HCT116 (cell line): ENCODE measurements at regions not wholly inside any gene's neighbourhood (a gene's known extent, or its start where the extent isn't known, plus 50 kb on each side); places are given as distances from the start of the nearest gene placed in this dataset.

ENCODE experiments used
- ATAC-seq: fragments of 200-7000 bp; cut with Tn5 transposase; 2 replicates; pipeline ENCODE4 v1.9.1; 2020; ENCODE audit warnings: mild to moderate bottlenecking, moderate library complexity
- BruUV-seq: library from RNA; stranded (reverse); fragments of 400-500 nt; replicated peaks from 2 replicates; lab custom pipeline; 2021; lab: Mats Ljungman, UMichigan
- CTCF ChIA-PET: fragments of 300-600 bp; sonication (Branson Sonifier 250); formaldehyde crosslinking; loops from one replicate; lab custom pipeline; 2021; ENCODE audit warnings: antibody characterized with exemption; lab: Charles Lee
- POLR2A ChIA-PET: fragments of 300-600, 350-600 bp; sonication (Branson Sonifier 250); formaldehyde crosslinking; loops from one replicate; lab custom pipeline; 2021; ENCODE audit warnings: antibody characterized with exemption; lab: Charles Lee
- RAD21 ChIA-PET, 2 experiments: fragments of 300-600 bp; sonication (Branson Sonifier 250); formaldehyde crosslinking; loops; one replicate each; lab custom pipeline; 2023; ENCODE audit warnings: low total read pairs in 2 of 2; ENCODE audit not compliant: uncharacterized antibody in 2 of 2, unreplicated experiment in 2 of 2, low non-redundant PET in 1 of 2; lab: Charles Lee
- DNase-seq: peaks from one replicate; pipeline ENCODE4 v3.0.0-alpha.2; 2010; ENCODE audit warnings: low read depth, low spot score
- H2AFZ ChIP-seq: fragments of 200-600 bp; shearing (Covaris generic), sonication (generic); 2 replicates; pipeline ENCODE4 v1.6.1; 2017; ENCODE audit warnings: low read depth, mixed run types, mixed read lengths, antibody characterized with exemption, low read length; ENCODE audit not compliant: poor library complexity, severe bottlenecking
- H3K27ac ChIP-seq: 2 replicates; pipeline ENCODE4 v1.5.1; 2012; ENCODE audit warnings: low read depth, low read length
- H3K27me3 ChIP-seq: fragments of 200-600 bp; sonication (generic); 2 replicates; pipeline ENCODE4 v1.6.1; 2016; ENCODE audit warnings: mixed run types, low read length, mixed read lengths; ENCODE audit not compliant: insufficient read depth
- H3K36me3 ChIP-seq, 2 experiments: fragments of 200-500 bp in 1 of 2; fragments of 200-600 bp in 1 of 2; sonication (Bioruptor generic) in 1 of 2; sonication (generic) in 1 of 2; 2 replicates each; pipeline versions ENCODE4 v1.5.1 to v1.6.1; 2014 to 2016; ENCODE audit warnings: low read length in 2 of 2, inconsistent platforms in 1 of 2, mixed read lengths in 1 of 2, mixed run types in 1 of 2; ENCODE audit not compliant: insufficient read depth in 2 of 2, control insufficient read depth in 1 of 2
- H3K4me1 ChIP-seq, 2 experiments: fragments of 200-600 bp in 1 of 2; sonication (generic) in 1 of 2; 2 replicates each; pipeline versions ENCODE4 v1.5.1 to v1.6.1; 2012 to 2017; ENCODE audit warnings: low read length in 2 of 2, inconsistent platforms in 1 of 2, mild to moderate bottlenecking in 1 of 2, mixed read lengths in 1 of 2, mixed run types in 1 of 2, moderate library complexity in 1 of 2; ENCODE audit not compliant: insufficient read depth in 2 of 2, control insufficient read depth in 1 of 2
- H3K4me2 ChIP-seq: fragments of 200-600 bp; sonication (generic); 2 replicates; pipeline ENCODE4 v1.6.1; 2017; ENCODE audit warnings: mixed run types, low read length, mixed read lengths
- H3K4me3 ChIP-seq, 2 experiments: fragments of 200-600 bp in 1 of 2; sonication (generic) in 1 of 2; replicated peaks in 1 of 2; 2 replicates each; pipeline ENCODE4 v1.5.1; 2011 to 2016; ENCODE audit warnings: low read length in 2 of 2, control low read depth in 1 of 2, low read depth in 1 of 2, mild to moderate bottlenecking in 1 of 2, mixed read lengths in 1 of 2, mixed run types in 1 of 2
- H3K79me2 ChIP-seq: fragments of 200-600 bp; sonication (generic); 2 replicates; pipeline ENCODE4 v1.6.1; 2017; ENCODE audit warnings: mild to moderate bottlenecking, mixed run types, low read length, moderate library complexity, mixed read lengths; ENCODE audit not compliant: insufficient read depth
- H3K9ac ChIP-seq: fragments of 200-600 bp; sonication (generic); 2 replicates; pipeline ENCODE4 v1.6.1; 2016; ENCODE audit warnings: low read length, mixed read lengths
- H3K9me2 ChIP-seq: fragments of 200-600 bp; sonication (generic), shearing (Covaris generic); 2 replicates; pipeline ENCODE4 v1.6.1; 2017; ENCODE audit warnings: mixed run types, mild to moderate bottlenecking, moderate library complexity; ENCODE audit not compliant: insufficient read depth
- H3K9me3 ChIP-seq, 2 experiments: fragments of 200-500 bp in 1 of 2; fragments of 200-600 bp in 1 of 2; sonication (Bioruptor generic) in 1 of 2; sonication (generic) in 1 of 2; 2 replicates each; pipeline ENCODE4 v1.6.1; 2014 to 2017; ENCODE audit warnings: low read length in 2 of 2, mixed read lengths in 2 of 2, inconsistent platforms in 1 of 2, low read depth in 1 of 2, mild to moderate bottlenecking in 1 of 2, mixed run types in 1 of 2, moderate library complexity in 1 of 2; ENCODE audit not compliant: control insufficient read depth in 1 of 2, insufficient read depth in 1 of 2
- H4K20me1 ChIP-seq: fragments of 200-600 bp; sonication (generic), shearing (Covaris generic); 2 replicates; pipeline ENCODE4 v1.6.1; 2017; ENCODE audit warnings: mixed run types, mild to moderate bottlenecking, moderate library complexity; ENCODE audit not compliant: insufficient read depth
- ATF3 ChIP-seq: IDR thresholded peaks from 2 replicates; pipeline ENCODE4 v1.6.1; 2012
- CBX3 ChIP-seq: IDR thresholded peaks from 2 replicates; pipeline ENCODE4 v1.6.1; 2012; ENCODE audit warnings: low read depth
- CTCF ChIP-seq, 3 experiments: fragments of 200-600 bp in 1 of 3; sonication (generic) in 1 of 3; IDR thresholded peaks in 2 of 3; conservative IDR thresholded peaks in 1 of 3; 2 replicates each; pipeline ENCODE4 v1.5.1; 2012 to 2017; ENCODE audit warnings: low read depth in 2 of 3, low read length in 2 of 3, antibody characterized with exemption in 1 of 3, borderline replicate concordance in 1 of 3, control low read depth in 1 of 3, mild to moderate bottlenecking in 1 of 3, mixed read lengths in 1 of 3, mixed run types in 1 of 3, moderate library complexity in 1 of 3; ENCODE audit not compliant: insufficient read depth in 1 of 3
- EGR1 ChIP-seq: IDR thresholded peaks from 2 replicates; pipeline ENCODE4 v1.6.1; 2012; ENCODE audit warnings: low read depth
- EZH2 ChIP-seq: fragments of 200-600 bp; sonication (generic); IDR thresholded peaks from 2 replicates; pipeline ENCODE4 v1.6.1; 2017; ENCODE audit warnings: antibody characterized with exemption, mixed run types
- EZH2phosphoT487 ChIP-seq: fragments of 200-600 bp; IDR thresholded peaks from 2 replicates; pipeline ENCODE4 v1.6.1; 2018; ENCODE audit warnings: antibody characterized with exemption, borderline replicate concordance
- MAX ChIP-seq: IDR thresholded peaks from 2 replicates; pipeline ENCODE4 v1.6.1; 2012
- POLR2A ChIP-seq: IDR thresholded peaks from 2 replicates; pipeline ENCODE4 v1.7.0; 2011; ENCODE audit warnings: borderline replicate concordance; ENCODE audit not compliant: insufficient read depth, insufficient read length; ENCODE audit errors: extremely low read depth
- POLR2AphosphoS5 ChIP-seq: IDR thresholded peaks from 2 replicates; pipeline ENCODE4 v1.6.1; 2011; ENCODE audit warnings: mild to moderate bottlenecking, low read depth, low read length, moderate library complexity
- RAD21 ChIP-seq: IDR thresholded peaks from 2 replicates; pipeline ENCODE4 v1.6.1; 2012; ENCODE audit warnings: low read depth, mild to moderate bottlenecking
- REST ChIP-seq: IDR thresholded peaks from 2 replicates; pipeline ENCODE4 v1.6.1; 2012; ENCODE audit warnings: low read depth
- SIN3A ChIP-seq: IDR thresholded peaks from 2 replicates; pipeline ENCODE4 v1.6.1; 2012; ENCODE audit warnings: low read depth
- SP1 ChIP-seq: IDR thresholded peaks from 2 replicates; pipeline ENCODE4 v1.6.1; 2012; ENCODE audit warnings: low read depth
- SRF ChIP-seq: IDR thresholded peaks from 2 replicates; pipeline ENCODE4 v1.6.1; 2012; ENCODE audit warnings: low read depth
- TCF7L2 ChIP-seq: IDR thresholded peaks from 2 replicates; pipeline ENCODE4 v1.7.0; 2011; ENCODE audit warnings: borderline replicate concordance, inconsistent platforms; ENCODE audit not compliant: insufficient read depth, insufficient read length; ENCODE audit errors: extremely low read depth
- YY1 ChIP-seq: IDR thresholded peaks from 2 replicates; pipeline ENCODE4 v1.6.1; 2011; ENCODE audit warnings: low read length, low read depth, moderate library complexity, mild to moderate bottlenecking; ENCODE audit not compliant: insufficient replicate concordance; ENCODE audit errors: extremely low read depth
- ZFX ChIP-seq: fragments of 450-650 bp; IDR thresholded peaks from 2 replicates; pipeline ENCODE4 v1.6.1; 2017
- ZNF274 ChIP-seq: fragments of 200-500 bp; sonication (Bioruptor generic); IDR thresholded peaks from 2 replicates; pipeline ENCODE4 v1.6.1; 2014; ENCODE audit warnings: mild to moderate bottlenecking, low read depth, low read length, inconsistent platforms
- intact Hi-C: fragments of 100-400 bp; cut with micrococcal nuclease; formaldehyde crosslinking; loops from 2 replicates; pipeline ENCODE4 v1.10.0; 2022

- CTCF ChIA-PET, result no interaction called here
- Histone ChIP-seq H3K9me3 (no peaks in the 10 kb centered on the region; a peak in 1 of 4 replicates), H3K27ac (no peak overlapping the region), H3K79me2 (no peaks in the 10 kb centered on the region), H3K4me1 (no peaks in the 10 kb centered on the region), H3K9me2 (no peaks in the 10 kb centered on the region), H3K27me3 (no peaks in the 10 kb centered on the region), H3K4me3 (no peak overlapping the region), H3K36me3 (no peaks in the 10 kb centered on the region), H3K4me2 (no peak overlapping the region), H2AFZ (no peak overlapping the region), H4K20me1 (no peaks in the 10 kb centered on the region; the same call in 1 of the 2 replicates), H3K9ac (no peak overlapping the region)
- TF ChIP-seq TCF7L2, result no peak
- TF ChIP-seq RAD21, result no peak
- no peak for TF ChIP-seq YY1
- TF ChIP-seq EGR1, result no peak
- no peak for TF ChIP-seq EZH2
- TF ChIP-seq CTCF (IDR thresholded peaks at IDR 0.05 in 2 of 3, conservative IDR thresholded peaks at IDR 0.05 in 1 of 3; ENCODE audit: borderline replicate concordance in 1 of 3, insufficient read depth in 1 of 3, low read depth in 2 of 3, low read length in 2 of 3), result no peak
- TF ChIP-seq ATF3, result no peak
- no peak for TF ChIP-seq MAX
- no peak for TF ChIP-seq POLR2A
- no peak for TF ChIP-seq SRF
- TF ChIP-seq SIN3A, result no peak
- TF ChIP-seq SP1, result no peak
- TF ChIP-seq REST, result no peak
- TF ChIP-seq EZH2phosphoT487, result no peak
- TF ChIP-seq ZNF274, result no peak
- no peak for TF ChIP-seq POLR2AphosphoS5
- no peak for TF ChIP-seq CBX3
- no peak for TF ChIP-seq ZFX
- BruUV-seq, result no TSS peak
- POLR2A ChIA-PET, result no interaction called here
- RAD21 ChIA-PET, result no interaction called here
- no peak for DNase-seq
- no peak for ATAC-seq
- intact Hi-C loops, result no loop called here
Measured at GRCh38 chrX:82070948-82071347, 869.0 kb downstream of the SH3BGRL start.
